Left lung (tissue), 4 donors: ENCODE measurements at regions not wholly inside any gene's neighbourhood (a gene's known extent, or its start where the extent isn't known, plus 50 kb on each side); places are given as distances from the start of the nearest gene placed in this dataset.

Experiments used
- ATAC-seq: fragments of 200-7000 bp; cut with Tn5 transposase; one replicate; pipeline ENCODE4 v1.9.1; 2020; ENCODE audit warnings: moderate library complexity
- DNase-seq, 4 donors: peaks; one replicate each; pipeline ENCODE4 v3.0.0-alpha.2; 2013 to 2020
- H3K27ac ChIP-seq, 2 donors: fragments of 200-600 bp; sonication (generic) in 1 of 2; one replicate each; pipeline versions ENCODE4 v1.5.0 to v1.8.0; 2020 to 2021
- H3K27me3 ChIP-seq, 2 donors: fragments of 200-600 bp; sonication (generic) in 1 of 2; one replicate each; pipeline versions ENCODE4 v1.5.0 to v1.8.0; 2020 to 2021
- H3K36me3 ChIP-seq, 2 donors: fragments of 200-600 bp; sonication (generic) in 1 of 2; one replicate each; pipeline versions ENCODE4 v1.5.0 to v1.8.0; 2020 to 2021
- H3K4me1 ChIP-seq, 2 donors: fragments of 200-600 bp; one replicate each; pipeline ENCODE4 v1.8.0; 2021
- H3K4me3 ChIP-seq, 2 donors: fragments of 200-600 bp; sonication (generic) in 1 of 2; one replicate each; pipeline versions ENCODE4 v1.5.0 to v1.8.0; 2020 to 2021; ENCODE audit warnings: mild to moderate bottlenecking in 1 of 2
- H3K9me3 ChIP-seq, 2 donors: fragments of 200-600 bp; sonication (generic) in 1 of 2; one replicate each; pipeline versions ENCODE4 v1.5.0 to v1.8.0; 2020 to 2021
- intact Hi-C, 2 donors: fragments of 100-400 bp; cut with DNase I; formaldehyde crosslinking; loops; one replicate each; pipeline versions ENCODE4 v1.11.2 to v1.14.2; 2022
- TF ChIP-seq, protein P1 (sequence below), 2 donors: fragments of 200-600 bp; sonication (generic) in 1 of 2; IDR thresholded peaks; one replicate each; pipeline versions ENCODE4 v1.5.0 to v1.8.0; 2021; ENCODE audit warnings: antibody characterized with exemption in 2 of 2
- donor health status: DM: no; HTN: yes; CAD: no.
- donor health status: DM: no; HTN: no; CAD: no.

DNA sequence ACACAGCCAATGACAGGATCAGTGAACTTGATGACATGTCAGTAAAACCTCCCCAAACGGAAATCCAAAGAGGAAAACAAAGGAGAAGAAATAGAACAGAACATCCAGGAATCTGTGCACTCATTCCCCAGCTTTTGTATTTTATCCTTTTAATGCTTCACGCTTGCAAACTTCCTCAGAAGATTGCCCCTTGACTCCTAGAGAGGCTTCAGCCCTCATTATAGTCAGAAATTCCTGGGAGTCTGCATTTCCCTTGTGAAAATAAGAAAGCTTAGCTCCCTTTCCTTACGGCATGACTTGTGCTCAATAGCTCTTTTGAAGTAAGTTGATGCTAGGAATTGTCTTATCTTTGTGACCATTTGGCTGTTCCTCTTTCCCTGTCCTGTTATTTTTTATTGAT is 313.6 kb upstream of the OPRM1 start:
- ATAC-seq, result no peak
- TF ChIP-seq, protein P1, sequence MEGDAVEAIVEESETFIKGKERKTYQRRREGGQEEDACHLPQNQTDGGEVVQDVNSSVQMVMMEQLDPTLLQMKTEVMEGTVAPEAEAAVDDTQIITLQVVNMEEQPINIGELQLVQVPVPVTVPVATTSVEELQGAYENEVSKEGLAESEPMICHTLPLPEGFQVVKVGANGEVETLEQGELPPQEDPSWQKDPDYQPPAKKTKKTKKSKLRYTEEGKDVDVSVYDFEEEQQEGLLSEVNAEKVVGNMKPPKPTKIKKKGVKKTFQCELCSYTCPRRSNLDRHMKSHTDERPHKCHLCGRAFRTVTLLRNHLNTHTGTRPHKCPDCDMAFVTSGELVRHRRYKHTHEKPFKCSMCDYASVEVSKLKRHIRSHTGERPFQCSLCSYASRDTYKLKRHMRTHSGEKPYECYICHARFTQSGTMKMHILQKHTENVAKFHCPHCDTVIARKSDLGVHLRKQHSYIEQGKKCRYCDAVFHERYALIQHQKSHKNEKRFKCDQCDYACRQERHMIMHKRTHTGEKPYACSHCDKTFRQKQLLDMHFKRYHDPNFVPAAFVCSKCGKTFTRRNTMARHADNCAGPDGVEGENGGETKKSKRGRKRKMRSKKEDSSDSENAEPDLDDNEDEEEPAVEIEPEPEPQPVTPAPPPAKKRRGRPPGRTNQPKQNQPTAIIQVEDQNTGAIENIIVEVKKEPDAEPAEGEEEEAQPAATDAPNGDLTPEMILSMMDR (IDR thresholded peaks at IDR 0.05), result no peak
- no peaks in the 10 kb centered on the region for H3K9me3 ChIP-seq
- no peaks in the 10 kb centered on the region for H3K36me3 ChIP-seq
- intact Hi-C loops, result no loop called here
- no peaks in the 10 kb centered on the region for H3K27me3 ChIP-seq
- H3K27ac ChIP-seq, result no peak overlapping the region
- no peak for DNase-seq
- no peak overlapping the region for H3K4me3 ChIP-seq
- H3K4me1 ChIP-seq, result no peaks in the 10 kb centered on the region

DNA sequence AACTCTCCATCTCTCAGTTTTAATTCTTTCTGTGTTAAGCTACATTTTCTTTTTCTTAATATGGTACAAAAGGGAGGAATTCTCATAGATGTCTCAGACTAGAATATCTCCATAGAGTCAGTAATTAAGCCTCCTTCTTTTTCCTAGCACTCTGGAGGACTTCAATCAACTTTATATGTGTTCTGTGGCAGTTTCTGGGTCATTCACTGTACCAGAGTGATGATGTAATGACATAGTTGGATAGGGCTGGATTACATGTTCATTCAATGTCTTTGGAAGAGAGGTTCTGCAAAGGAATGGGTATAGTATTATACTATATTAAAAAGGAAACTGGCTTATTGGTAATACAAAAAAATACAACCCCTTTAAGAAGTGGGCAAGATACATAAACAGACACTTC is 318.3 kb upstream of the OPRM1 start:
- intact Hi-C loops, result no loop called here
- TF ChIP-seq, protein P1 (IDR thresholded peaks at IDR 0.05), result no peak
- Histone ChIP-seq H3K27ac (no peak overlapping the region), H3K36me3 (no peaks in the 10 kb centered on the region), H3K4me3 (no peak overlapping the region), H3K9me3 (no peaks in the 10 kb centered on the region), H3K27me3 (no peaks in the 10 kb centered on the region), H3K4me1 (no peaks in the 10 kb centered on the region)
- DNase-seq, result no peak
- ATAC-seq, result no peak

DNA sequence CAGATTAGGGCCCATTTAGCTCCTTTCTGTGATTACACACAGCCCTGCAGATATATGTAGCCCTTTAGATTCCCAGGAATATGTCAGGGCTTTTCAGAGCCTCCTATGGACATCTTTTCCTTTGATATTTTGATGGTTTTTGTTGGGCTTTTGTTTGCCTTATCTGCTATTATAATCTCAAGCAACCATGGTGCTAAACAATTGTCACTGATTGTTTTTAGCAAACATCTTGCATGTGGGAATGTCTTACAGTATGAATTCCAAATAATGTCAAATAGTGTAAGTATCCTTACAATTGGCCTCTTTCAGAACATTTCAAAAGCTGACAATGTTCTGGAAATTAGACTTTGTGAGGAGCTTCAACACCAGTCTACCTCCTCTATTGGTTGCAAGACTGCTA is 333.6 kb upstream of the OPRM1 start:
- H3K27ac ChIP-seq, result no peak overlapping the region
- H3K4me3 ChIP-seq, result no peak overlapping the region
- no peak for ATAC-seq
- no peaks in the 10 kb centered on the region for H3K4me1 ChIP-seq
- intact Hi-C loops, result no loop called here
- no peaks in the 10 kb centered on the region for H3K27me3 ChIP-seq
- no peaks in the 10 kb centered on the region for H3K36me3 ChIP-seq
- peaks cover 0 to 30% of the 10 kb centered on the region in 2 donors for H3K9me3 ChIP-seq
- TF ChIP-seq, protein P1 (IDR thresholded peaks at IDR 0.05), result no peak
- DNase-seq, result no peak

DNA sequence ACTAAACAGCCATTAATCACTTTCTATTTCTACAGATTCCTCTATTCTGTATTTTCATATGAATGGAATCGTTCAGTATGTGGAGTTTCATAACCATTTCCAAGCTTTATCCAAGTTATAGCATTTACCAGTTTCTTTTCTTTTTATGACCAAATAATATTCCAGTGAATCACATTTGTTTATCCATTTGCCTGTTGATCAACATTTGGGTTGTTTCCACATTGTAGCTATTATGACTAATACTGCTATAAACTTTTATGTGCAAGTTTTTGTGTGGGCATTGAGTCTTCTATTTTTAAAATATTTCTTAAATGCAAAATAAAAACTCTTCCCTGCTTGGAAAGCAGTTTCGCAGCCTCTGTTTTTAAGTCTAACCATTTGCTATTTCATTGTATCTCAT is 336.4 kb upstream of the OPRM1 start:
- intact Hi-C loops, result no loop called here
- Histone ChIP-seq H3K4me1 (no peaks in the 10 kb centered on the region), H3K4me3 (no peak overlapping the region), H3K27me3 (no peaks in the 10 kb centered on the region), H3K27ac (no peak overlapping the region), H3K36me3 (no peaks in the 10 kb centered on the region), H3K9me3 (peaks cover 0 to 36% of the 10 kb centered on the region in 2 donors)
- TF ChIP-seq, protein P1 (IDR thresholded peaks at IDR 0.05), result no peak
- no peak for ATAC-seq
- no peak for DNase-seq

DNA sequence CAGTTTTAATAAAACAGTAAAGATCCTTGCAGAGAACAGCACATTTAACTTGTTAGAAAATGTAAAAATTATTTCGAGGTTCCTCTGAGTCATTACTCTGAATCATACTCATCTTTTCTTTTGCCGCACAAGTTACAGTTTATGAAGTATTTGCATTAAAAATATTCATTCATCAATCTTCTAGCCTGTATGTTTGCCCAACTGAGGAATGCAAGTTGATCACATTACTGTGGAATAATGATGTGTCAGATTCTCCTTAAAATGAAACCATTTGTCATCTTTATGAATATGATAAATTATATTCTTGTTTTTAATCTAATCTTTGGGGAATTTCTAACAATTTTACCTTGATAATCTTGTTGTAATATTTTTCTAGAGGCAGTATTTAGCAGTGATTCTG is 340.4 kb upstream of the OPRM1 start:
- no peak for DNase-seq
- Histone ChIP-seq H3K36me3 (no peaks in the 10 kb centered on the region), H3K4me3 (no peak overlapping the region), H3K9me3 (peaks cover 0 to 8% of the 10 kb centered on the region in 2 donors), H3K27ac (no peak overlapping the region), H3K4me1 (no peaks in the 10 kb centered on the region), H3K27me3 (no peaks in the 10 kb centered on the region)
- TF ChIP-seq, protein P1 (IDR thresholded peaks at IDR 0.05), result no peak
- ATAC-seq, result no peak
- intact Hi-C loops, result no loop called here
